HEK293 (cell line): ENCODE measurements at regions not wholly inside any gene's neighbourhood (a gene's known extent, or its start where the extent isn't known, plus 50 kb on each side); places are given as distances from the start of the nearest gene placed in this dataset.

ENCODE experiments used
- CTCF ChIA-PET: fragments of 350-600 bp; formaldehyde crosslinking; extraction: SDS; loops from one replicate; lab custom pipeline; 2021; ENCODE audit warnings: antibody characterized with exemption; lab: Yijun Ruan, JAX
- POLR2A ChIA-PET: fragments of 300-600 bp; formaldehyde crosslinking; extraction: SDS; loops from one replicate; lab custom pipeline; 2020; ENCODE audit warnings: antibody characterized with exemption, inconsistent platforms; lab: Yijun Ruan, JAX
- H3K27ac ChIP-seq: fragments of 200-500 bp; sonication (Bioruptor generic); 2 replicates; pipeline ENCODE4 v1.5.1; 2014; ENCODE audit warnings: low read depth, low read length, control low read depth, inconsistent platforms; ENCODE audit errors: extremely low read depth
- H3K36me3 ChIP-seq, 2 experiments: fragments of 200-500 bp in 1 of 2; sonication (Bioruptor generic) in 1 of 2; 1 replicate in 1 of 2; 2 replicates in 1 of 2; pipeline ENCODE4 v1.5.1; 2014 to 2017; ENCODE audit warnings: inconsistent platforms in 2 of 2, low read length in 2 of 2; ENCODE audit not compliant: control insufficient read depth in 2 of 2, insufficient read depth in 1 of 2
- H3K4me1 ChIP-seq: fragments of 200-500 bp; sonication (Bioruptor generic); 2 replicates; pipeline ENCODE4 v1.5.1; 2014; ENCODE audit warnings: mild to moderate bottlenecking, low read length, inconsistent platforms; ENCODE audit not compliant: control insufficient read depth, insufficient read depth
- H3K4me3 ChIP-seq: 2 replicates; pipeline ENCODE4 v1.5.1; 2011; ENCODE audit warnings: low read depth, mild to moderate bottlenecking, control low read depth, low read length, moderate library complexity
- H3K9me3 ChIP-seq: fragments of 200-500 bp; sonication (Bioruptor generic); 2 replicates; pipeline ENCODE4 v1.5.1; 2014; ENCODE audit warnings: low read depth, low read length, inconsistent platforms; ENCODE audit not compliant: control insufficient read depth, insufficient read depth
- GLI4 ChIP-seq: fragments of 450-650 bp; formaldehyde crosslinking; IDR thresholded peaks from 2 replicates; pipeline ENCODE4 v1.5.1; 2016; ENCODE audit warnings: missing biosample characterization, missing genetic modification characterization
- HOXC10 ChIP-seq: sonication (generic); formaldehyde crosslinking; IDR thresholded peaks from 2 replicates; pipeline ENCODE4 v1.8.1; 2023; ENCODE audit warnings: mild to moderate bottlenecking, missing genetic modification reagents
- KLF10 ChIP-seq: fragments of 450-650 bp; IDR thresholded peaks from 2 replicates; pipeline ENCODE4 v1.5.1; 2018; ENCODE audit warnings: missing biosample characterization, mild to moderate bottlenecking, missing genetic modification characterization
- PRDM4 ChIP-seq: fragments of 450-650 bp; formaldehyde crosslinking; IDR thresholded peaks from 2 replicates; pipeline ENCODE4 v1.5.1; 2017; ENCODE audit warnings: missing biosample characterization, missing genetic modification characterization
- REST ChIP-seq: fragments of 450-650 bp; formaldehyde crosslinking; IDR thresholded peaks from 2 replicates; pipeline ENCODE4 v1.5.1; 2016; ENCODE audit warnings: missing biosample characterization, missing genetic modification characterization
- TRIM28 ChIP-seq: IDR thresholded peaks from 2 replicates; pipeline ENCODE4 v1.6.1; 2011; ENCODE audit warnings: low read length, control low read depth, borderline replicate concordance
- YY1 ChIP-seq: fragments of 450-650 bp; formaldehyde crosslinking; IDR thresholded peaks from 2 replicates; pipeline ENCODE4 v1.5.1; 2018; ENCODE audit warnings: missing biosample characterization, missing genetic modification characterization
- ZBTB21 ChIP-seq: fragments of 450-650 bp; formaldehyde crosslinking; IDR thresholded peaks from 2 replicates; pipeline ENCODE4 v1.5.1; 2017; ENCODE audit warnings: missing biosample characterization, missing genetic modification characterization
- ZBTB26 ChIP-seq: fragments of 450-650 bp; formaldehyde crosslinking; optimal IDR thresholded peaks from 2 replicates; pipeline ENCODE3; 2016; ENCODE audit warnings: missing biosample characterization, mild to moderate bottlenecking, missing genetic modification characterization
- ZFP3 ChIP-seq: fragments of 450-650 bp; formaldehyde crosslinking; IDR thresholded peaks from 2 replicates; pipeline ENCODE4 v1.5.1; 2016; ENCODE audit warnings: low read depth, missing biosample characterization, missing genetic modification characterization
- ZNF362 ChIP-seq: fragments of 450-650 bp; formaldehyde crosslinking; IDR thresholded peaks from 2 replicates; pipeline ENCODE4 v1.5.1; 2016; ENCODE audit warnings: missing biosample characterization, missing genetic modification characterization
- ZNF510 ChIP-seq: fragments of 450-650 bp; formaldehyde crosslinking; IDR thresholded peaks from 2 replicates; pipeline ENCODE4 v1.5.1; 2018; ENCODE audit warnings: mild to moderate bottlenecking, missing genetic modification characterization, missing biosample characterization; ENCODE audit not compliant: insufficient replicate concordance
- ZNF518A ChIP-seq: fragments of 450-650 bp; formaldehyde crosslinking; conservative IDR thresholded peaks from 2 replicates; pipeline ENCODE4 v1.5.1; 2016; ENCODE audit warnings: low read depth, missing biosample characterization, missing genetic modification characterization
- ZNF596 ChIP-seq: fragments of 450-650 bp; IDR thresholded peaks from 2 replicates; pipeline ENCODE4 v1.5.0; 2018; ENCODE audit warnings: missing biosample characterization, mild to moderate bottlenecking, missing genetic modification characterization, moderate library complexity
- ZSCAN23 ChIP-seq: fragments of 450-650 bp; formaldehyde crosslinking; IDR thresholded peaks from 2 replicates; pipeline ENCODE4 v1.5.1; 2016; ENCODE audit warnings: missing biosample characterization, missing genetic modification characterization
- ZSCAN4 ChIP-seq: fragments of 450-650 bp; formaldehyde crosslinking; IDR thresholded peaks from 2 replicates; pipeline ENCODE4 v1.5.1; 2017; ENCODE audit warnings: missing biosample characterization, missing genetic modification characterization

- H3K36me3 ChIP-seq: no peaks in the 10 kb centered on the region
- POLR2A ChIA-PET: no interaction called here
- TF ChIP-seq ZSCAN4 (no peak), TRIM28 (peak; percentile 24; the same call in 1 of the 2 replicates)
- TF ChIP-seq, all 188 proteins: peak for 1
- no peaks in the 10 kb centered on the region for H3K4me1 ChIP-seq
- no peak overlapping the region for H3K27ac ChIP-seq
- no peak overlapping the region for H3K4me3 ChIP-seq
- CTCF ChIA-PET: interaction anchor here (1.0 kb wide), 1 partner anchor 283 kb away, joined by 4 read pairs; no protein-coding TSS in a partner anchor
- H3K9me3 ChIP-seq: no peaks in the 10 kb centered on the region
Measured at GRCh38 chr3:124298951-124299350, 307.0 kb upstream of the ROPN1 start.

GRCh38 chr3:124299831-124300230 is 307.9 kb upstream of the ROPN1 start:
- Histone ChIP-seq H3K27ac (no peak overlapping the region), H3K4me1 (no peaks in the 10 kb centered on the region), H3K9me3 (no peaks in the 10 kb centered on the region), H3K4me3 (no peak overlapping the region), H3K36me3 (no peaks in the 10 kb centered on the region)
- ChIA-PET CTCF (interaction anchor here (0.6 kb wide), 1 partner anchor 10 kb away, joined by 3 read pairs; no protein-coding TSS in a partner anchor), POLR2A (no interaction called here)
- TF ChIP-seq ZNF510 (tag by site-specific recombination) (no peak), ZBTB26 (tag by site-specific recombination) (no peak), ZSCAN23 (tag by site-specific recombination) (no peak), ZFP3 (tag by site-specific recombination) (no peak), KLF10 (tag by site-specific recombination) (no peak), ZNF596 (tag by site-specific recombination) (no peak)

- Histone ChIP-seq H3K4me1 (no peaks in the 10 kb centered on the region), H3K27ac (no peak overlapping the region), H3K9me3 (no peaks in the 10 kb centered on the region), H3K36me3 (no peaks in the 10 kb centered on the region), H3K4me3 (no peak overlapping the region)
- ChIA-PET POLR2A (no interaction called here), CTCF (interaction anchor here (0.6 kb wide), 1 partner anchor 9 kb away, joined by 3 read pairs; no protein-coding TSS in a partner anchor)
- no peak for TF ChIP-seq HOXC10
- TF ChIP-seq PRDM4 (tag by site-specific recombination): no peak
- no peak for TF ChIP-seq YY1 (tag by site-specific recombination)
- TF ChIP-seq GLI4 (tag by site-specific recombination): no peak
- TF ChIP-seq REST (tag by site-specific recombination): no peak
- TF ChIP-seq ZBTB21 (tag by site-specific recombination): no peak
- no peak for TF ChIP-seq ZNF362
- TF ChIP-seq ZNF518A (tag by site-specific recombination): no peak
Measured at GRCh38 chr3:124300416-124300815, 308.5 kb upstream of the ROPN1 start.
